Heart left ventricle (tissue), 16 donors: ENCODE measurements at regions not wholly inside any gene's neighbourhood (a gene's known extent, or its start where the extent isn't known, plus 50 kb on each side); places are given as distances from the start of the nearest gene placed in this dataset.
"Not testable (repeated sequence)": the region's sequence is repeated elsewhere in the genome, so short reads cannot be mapped to it uniquely, and the experiment has no call there.

Experiments used
- ATAC-seq, 4 donors: fragments of 200-7000 bp; cut with Tn5 transposase; one replicate each; pipeline ENCODE4 v1.9.1; 2020 to 2022; ENCODE audit warnings: moderate library complexity in 4 of 4, mild to moderate bottlenecking in 3 of 4, moderate number of reproducible peaks in 1 of 4
- DNase-seq, 5 donors: peaks; one replicate each; pipeline ENCODE4 v3.0.0-alpha.2; 2020
- H3K27ac ChIP-seq, 12 donors: fragments of 200-600 bp; sonication (generic) in 4 of 12; one replicate each; pipeline versions ENCODE4 v1.5.0 to v1.8.0; 2016 to 2022; ENCODE audit warnings: mild to moderate bottlenecking in 2 of 12
- H3K27me3 ChIP-seq, 9 donors: fragments of 200-600 bp; sonication (generic) in 2 of 9; one replicate each; pipeline versions ENCODE4 v1.5.1 to v1.8.0; 2016 to 2022; ENCODE audit warnings: mild to moderate bottlenecking in 3 of 9
- H3K36me3 ChIP-seq, 9 donors: fragments of 200-600 bp; sonication (generic) in 2 of 9; one replicate each; pipeline versions ENCODE4 v1.5.0 to v1.8.0; 2018 to 2022; ENCODE audit warnings: mild to moderate bottlenecking in 2 of 9
- H3K4me1 ChIP-seq, 12 donors: fragments of 200-600 bp; sonication (generic) in 4 of 12; one replicate each; pipeline versions ENCODE4 v1.5.0 to v1.8.0; 2016 to 2022; ENCODE audit warnings: mild to moderate bottlenecking in 3 of 12
- H3K4me3 ChIP-seq, 12 donors: fragments of 200-600 bp; sonication (generic) in 4 of 12; one replicate each; pipeline versions ENCODE4 v1.5.0 to v1.8.0; 2017 to 2022; ENCODE audit warnings: mild to moderate bottlenecking in 9 of 12, moderate library complexity in 4 of 12
- H3K9me3 ChIP-seq, 12 donors: fragments of 200-600 bp; sonication (generic) in 4 of 12; one replicate each; pipeline versions ENCODE4 v1.5.0 to v1.8.0; 2016 to 2022; ENCODE audit warnings: mild to moderate bottlenecking in 1 of 12
- POLR2A ChIP-seq, 2 donors: fragments of 450-650 bp; IDR thresholded peaks; one replicate each; pipeline ENCODE4 v1.6.1; 2017; ENCODE audit warnings: antibody characterized with exemption in 2 of 2, mild to moderate bottlenecking in 2 of 2, moderate library complexity in 2 of 2
- WGBS, 4 donors: extraction: QIAGEN DNeasy Blood & Tissue Kit in 2 of 4; methylation state at CpG; one replicate each; pipeline versions ENCODE4 v1.1.5 to v1.1.7; 2013 to 2018; 5-methylcytosine and 5-hydroxymethylcytosine counted together
- intact Hi-C, 10 donors: fragments of 100-400 bp; cut with DNase I; formaldehyde crosslinking; loops; one replicate each; pipeline versions ENCODE4 v1.11.1 to v1.14.2; 2022
- TF ChIP-seq, protein P1 (sequence below), 12 donors: fragments of 200-600 bp; sonication (generic) in 4 of 12; IDR thresholded peaks; one replicate each; pipeline versions ENCODE4 v1.5.0 to v1.8.0; 2018 to 2022; ENCODE audit warnings: antibody characterized with exemption in 12 of 12, mild to moderate bottlenecking in 5 of 12
- donor health status: ischemic (EF 13 %, LVEDD 7.1; RV severe dilation, severe dysfunction).
- donor health status: healthy with polysubstance abuse.
- donor health status: DM: no; HTN: yes; CAD: no.
- donor health status: DM: no; HTN: no; CAD: no.
- donor health status: ischemic (EF 25% LVEDD 6.9; RV normal size, moderate dysfunction).
- donor health status: ischemic (EF 25% LVEDD 5.7; RV mildly dilated, moderate dysfunction).
- donor health status: healthy.
- donor health status: DM: yes; HTN: yes; CAD: no.
- donor health status: ischemic (EF 35%, LVEDD 5.7; RV mildly dilated, moderate dysfunction).
- donor health status: nonischemic (EF 11% LVEDD 7.7; RV severe dilation, severe dysfunction).
- donor health status: DM: yes; HTN: yes; CAD: no.
- donor health status: PGD.
- donor health status: ischemic (EF 29% LVEDD 5.4; RV normal size, mild dysfunction).
- donor health status: nonischemic (EF 23%, LVEDD 6.1; RV moderate dilation, normal function).

DNA sequence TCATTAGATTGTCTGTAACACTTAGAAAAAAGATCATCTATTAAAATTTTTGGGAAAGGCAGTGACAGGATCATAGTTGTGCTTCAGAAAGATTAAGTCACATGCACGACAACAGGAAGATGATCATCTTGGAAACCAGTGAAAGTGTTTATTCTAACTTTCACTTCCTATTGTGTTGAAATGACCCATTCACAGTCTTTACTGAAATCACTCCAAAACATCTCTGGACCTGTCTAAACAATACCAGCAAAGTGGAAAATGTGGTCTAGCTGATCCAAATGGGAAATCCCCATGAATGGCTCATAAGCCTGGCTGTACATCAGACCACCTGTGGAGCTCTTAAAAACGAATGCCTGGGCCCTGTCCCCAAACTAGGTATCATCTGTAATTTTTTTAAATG is 111.1 kb upstream of the ETV3 start:
- peaks cover 0 to 22% (median 0%) of the 10 kb centered on the region in 9 donors for H3K27me3 ChIP-seq
- peaks cover 0 to 7% (median 0%) of the 10 kb centered on the region in 12 donors for H3K9me3 ChIP-seq
- no peak overlapping the region for H3K4me3 ChIP-seq
- intact Hi-C loops, result no loop called here
- DNase-seq (no peak), ATAC-seq (no peak)
- WGBS, 4 donors, result 27 to 39% (median 35%) methylated on average over 2 of the region's 2 CpGs
- TF ChIP-seq, protein P1, sequence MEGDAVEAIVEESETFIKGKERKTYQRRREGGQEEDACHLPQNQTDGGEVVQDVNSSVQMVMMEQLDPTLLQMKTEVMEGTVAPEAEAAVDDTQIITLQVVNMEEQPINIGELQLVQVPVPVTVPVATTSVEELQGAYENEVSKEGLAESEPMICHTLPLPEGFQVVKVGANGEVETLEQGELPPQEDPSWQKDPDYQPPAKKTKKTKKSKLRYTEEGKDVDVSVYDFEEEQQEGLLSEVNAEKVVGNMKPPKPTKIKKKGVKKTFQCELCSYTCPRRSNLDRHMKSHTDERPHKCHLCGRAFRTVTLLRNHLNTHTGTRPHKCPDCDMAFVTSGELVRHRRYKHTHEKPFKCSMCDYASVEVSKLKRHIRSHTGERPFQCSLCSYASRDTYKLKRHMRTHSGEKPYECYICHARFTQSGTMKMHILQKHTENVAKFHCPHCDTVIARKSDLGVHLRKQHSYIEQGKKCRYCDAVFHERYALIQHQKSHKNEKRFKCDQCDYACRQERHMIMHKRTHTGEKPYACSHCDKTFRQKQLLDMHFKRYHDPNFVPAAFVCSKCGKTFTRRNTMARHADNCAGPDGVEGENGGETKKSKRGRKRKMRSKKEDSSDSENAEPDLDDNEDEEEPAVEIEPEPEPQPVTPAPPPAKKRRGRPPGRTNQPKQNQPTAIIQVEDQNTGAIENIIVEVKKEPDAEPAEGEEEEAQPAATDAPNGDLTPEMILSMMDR (IDR thresholded peaks at IDR 0.05), result no peak
- no peak for TF ChIP-seq POLR2A (IDR thresholded peaks at IDR 0.05)
- H3K4me1 ChIP-seq, result no peaks in the 10 kb centered on the region
- H3K36me3 ChIP-seq, result no peaks in the 10 kb centered on the region
- H3K27ac ChIP-seq, result no peak overlapping the region

DNA sequence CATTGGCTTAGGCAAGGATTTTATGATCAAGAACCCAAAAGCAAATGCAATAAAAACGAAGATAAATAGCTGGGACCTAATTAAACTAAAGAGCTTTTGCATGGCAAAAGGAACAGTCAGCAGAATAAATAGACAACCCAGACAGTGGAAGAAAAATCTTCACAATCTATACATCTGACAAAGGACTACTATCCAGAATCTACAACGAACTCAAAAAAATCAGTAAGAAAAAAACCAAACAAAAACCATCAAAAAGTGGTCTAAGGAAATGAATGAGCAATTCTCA is 109.5 kb upstream of the ETV3 start:
- H3K36me3 ChIP-seq, H3K4me1 ChIP-seq, H3K4me3 ChIP-seq, DNase-seq, intact Hi-C loops, ATAC-seq, H3K9me3 ChIP-seq, H3K27ac ChIP-seq: not testable (repeated sequence)
- 66 to 73% (median 69%) methylated on average over 2 of the region's 2 CpGs for WGBS, 4 donors
- peaks cover 0 to 15% (median 0%) of the 10 kb centered on the region in 9 donors for H3K27me3 ChIP-seq

DNA sequence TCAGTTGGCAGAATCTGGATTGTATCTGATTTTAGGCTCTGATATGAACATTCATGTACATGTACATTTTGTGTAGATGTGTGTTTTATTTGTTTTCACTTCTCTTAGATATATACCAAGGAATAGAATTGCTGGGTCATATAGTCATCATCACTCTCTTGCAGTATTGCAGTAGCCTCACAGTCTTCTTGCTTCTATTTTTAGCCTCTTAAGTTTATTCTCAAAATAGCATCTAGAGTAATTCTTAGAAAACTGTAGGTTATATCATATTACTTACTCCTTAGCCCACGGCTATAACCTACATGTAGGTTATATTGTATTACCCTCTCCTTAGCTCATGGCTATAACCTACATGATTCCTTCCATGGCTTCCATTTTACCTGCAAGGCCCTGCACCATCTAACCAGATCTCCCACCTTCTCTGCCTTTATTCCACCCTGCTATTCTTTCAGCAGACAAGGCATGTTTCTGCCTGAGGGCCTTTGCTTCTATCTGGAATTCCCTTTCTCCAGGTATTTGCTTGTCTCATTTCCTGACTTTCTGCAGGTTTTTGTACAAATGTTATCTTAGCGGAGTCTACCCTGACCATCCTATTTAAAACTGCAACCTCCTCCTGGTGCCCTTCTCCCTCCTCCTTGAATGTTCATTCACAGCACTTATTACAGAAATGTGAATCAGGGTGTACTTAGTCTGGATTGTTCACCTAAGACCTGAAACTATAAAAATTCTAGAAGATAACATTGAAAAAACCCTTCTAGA is 109.0 kb upstream of the ETV3 start:
- H3K36me3 ChIP-seq, result no peaks in the 10 kb centered on the region
- no peak overlapping the region for H3K4me3 ChIP-seq
- 69 to 79% (median 77%) methylated on average over 2 of the region's 2 CpGs for WGBS, 4 donors
- ATAC-seq, result no peak
- TF ChIP-seq POLR2A (IDR thresholded peaks at IDR 0.05), result no peak
- intact Hi-C loops, result no loop called here
- DNase-seq, result no peak
- H3K27me3 ChIP-seq, result peaks cover 0 to 10% (median 0%) of the 10 kb centered on the region in 9 donors
- no peaks in the 10 kb centered on the region for H3K9me3 ChIP-seq
- no peaks in the 10 kb centered on the region for H3K4me1 ChIP-seq
- no peak overlapping the region for H3K27ac ChIP-seq

DNA sequence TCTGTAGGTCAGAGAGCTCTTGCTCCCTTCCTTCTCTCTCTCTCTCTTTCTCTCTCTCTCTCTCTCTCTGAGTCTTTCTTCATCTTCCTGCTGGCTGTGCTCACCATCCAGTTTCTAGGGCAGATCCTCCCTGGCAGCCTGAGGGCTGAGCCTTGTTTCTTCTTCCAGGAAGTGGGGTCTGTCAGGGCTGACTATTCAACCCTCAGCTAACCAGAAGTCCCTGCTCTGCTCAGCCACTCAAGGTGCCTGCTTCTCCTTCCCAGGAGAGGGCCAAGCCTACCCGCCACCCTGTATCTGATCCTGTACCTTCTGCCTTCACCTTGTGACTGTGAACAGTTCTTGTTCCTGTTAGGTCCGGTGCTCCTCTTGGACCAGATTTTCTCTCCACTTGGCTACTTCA is 107.6 kb upstream of the ETV3 start:
- no peaks in the 10 kb centered on the region for H3K4me1 ChIP-seq
- no peak for ATAC-seq
- intact Hi-C loops, result no loop called here
- TF ChIP-seq, protein P1 (IDR thresholded peaks at IDR 0.05), result no peak
- TF ChIP-seq POLR2A (IDR thresholded peaks at IDR 0.05), result no peak
- H3K27ac ChIP-seq, result no peak overlapping the region
- H3K36me3 ChIP-seq, result no peaks in the 10 kb centered on the region
- H3K27me3 ChIP-seq, result peaks cover 0 to 6% (median 0%) of the 10 kb centered on the region in 9 donors
- no peak overlapping the region for H3K4me3 ChIP-seq
- 90 to 92% (median 91%) methylated on average over 2 of the region's 2 CpGs for WGBS, 4 donors
- DNase-seq, result no peak
- no peaks in the 10 kb centered on the region for H3K9me3 ChIP-seq

DNA sequence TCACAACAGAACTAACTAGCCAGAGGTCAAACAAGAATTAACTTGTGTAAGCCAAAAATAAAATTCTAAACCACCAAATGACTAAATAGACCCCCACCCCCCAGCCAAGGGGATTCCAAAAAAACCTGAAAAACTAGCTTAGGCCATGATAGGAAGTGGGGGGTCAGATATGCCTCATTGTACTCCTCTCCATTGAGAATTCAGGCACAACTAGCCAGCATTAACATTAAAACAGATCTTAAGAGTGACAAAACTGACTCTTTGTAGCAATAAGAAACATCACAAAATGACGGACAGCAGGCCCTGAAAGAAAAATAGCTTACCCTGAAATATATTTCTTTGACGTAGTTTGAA is 103.0 kb upstream of the ETV3 start:
- ATAC-seq (no peak), DNase-seq (no peak)
- TF ChIP-seq POLR2A (IDR thresholded peaks at IDR 0.05), result no peak
- TF ChIP-seq, protein P1 (IDR thresholded peaks at IDR 0.05), result no peak
- Histone ChIP-seq H3K27me3 (peaks cover 0 to 22% (median 0%) of the 10 kb centered on the region in 9 donors), H3K36me3 (no peaks in the 10 kb centered on the region), H3K4me3 (no peak overlapping the region), H3K4me1 (no peaks in the 10 kb centered on the region), H3K9me3 (no peaks in the 10 kb centered on the region), H3K27ac (no peak overlapping the region)
- intact Hi-C loops, result no loop called here
- 86 to 91% (median 89%) methylated on average over 2 of the region's 2 CpGs for WGBS, 4 donors
